SK-N-MC (cell line): ENCODE measurements at regions not wholly inside any gene's neighbourhood (a gene's known extent, or its start where the extent isn't known, plus 50 kb on each side); places are given as distances from the start of the nearest gene placed in this dataset.

Experiments used
- EZH2 ChIP-seq: fragments of 200-600 bp; sonication (generic); IDR thresholded peaks from one replicate; pipeline ENCODE4 v1.6.1; 2017; ENCODE audit warnings: antibody characterized with exemption
- POLR2AphosphoS5 ChIP-seq: IDR thresholded peaks from 2 replicates; pipeline ENCODE4 v1.6.1; 2012; ENCODE audit warnings: mild to moderate bottlenecking, low read depth, low read length, borderline replicate concordance

DNA sequence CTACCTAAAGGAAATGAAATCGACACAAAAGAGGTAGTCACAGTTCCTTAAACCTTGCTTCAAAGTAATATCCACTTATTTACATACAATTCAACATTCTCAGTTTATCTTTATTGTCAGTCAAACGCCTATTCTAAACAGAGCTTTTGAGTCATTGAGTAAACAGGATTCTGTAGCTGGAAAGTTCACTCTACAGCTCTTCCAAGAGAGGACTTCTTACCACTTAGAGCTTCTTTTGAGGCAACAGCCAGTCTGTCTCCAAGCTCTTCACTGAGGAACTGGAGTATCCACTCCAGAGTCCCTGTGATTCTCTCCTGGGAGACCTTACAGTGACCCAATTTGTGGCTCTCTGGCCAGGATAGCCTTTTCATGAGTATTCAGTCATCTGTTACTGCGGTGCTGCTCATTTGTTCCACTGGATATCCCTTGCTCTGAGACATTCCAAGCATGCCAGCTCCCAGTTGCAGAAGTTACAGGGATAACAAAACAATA is 210.9 kb upstream of the OSR1 start:
- TF ChIP-seq POLR2AphosphoS5 (no peak), EZH2 (no peak)
